ENCODE measurements at regions not wholly inside any gene's neighbourhood (a gene's known extent, or its start where the extent isn't known, plus 50 kb on each side); places are given as distances from the start of the nearest gene placed in this dataset.

DNA sequence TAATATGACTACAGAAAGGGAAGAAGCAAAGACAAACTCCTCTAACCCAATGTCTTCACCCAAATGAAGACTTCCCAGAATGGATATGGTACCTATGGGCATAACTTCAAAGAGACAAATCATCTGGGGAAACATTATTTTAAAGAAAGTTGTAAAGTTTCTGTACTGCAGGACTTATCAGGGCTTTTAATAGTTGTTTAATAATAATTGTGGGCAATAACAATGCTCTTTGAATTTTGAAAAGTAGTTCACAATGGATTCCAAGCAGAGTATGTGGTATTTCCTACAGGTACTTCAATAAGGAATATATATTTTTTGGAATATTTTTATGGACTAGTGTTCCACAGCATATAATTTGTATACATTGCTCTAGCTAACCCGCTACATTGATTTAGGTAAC, 503.1 kb downstream of the MCTP2 start:
- H3K36me3 ChIP-seq (ENCODE audit: control insufficient read depth in 1 of 2, insufficient read depth in 2 of 2, low read length in 2 of 2), result no peaks in the 10 kb centered on the region
- H3K4me3 ChIP-seq (ENCODE audit: low read depth in 1 of 2, low read length in 2 of 2), result no peak overlapping the region
- H3K27me3 ChIP-seq (ENCODE audit: low read depth, low read length), result no peaks in the 10 kb centered on the region
- H3K9me3 ChIP-seq (ENCODE audit: control insufficient read depth in 1 of 2, low read length in 2 of 2), result no peaks in the 10 kb centered on the region
- no peak overlapping the region for H3K27ac ChIP-seq (ENCODE audit: low read length)
- no peaks in the 10 kb centered on the region for H3K4me1 ChIP-seq (ENCODE audit: control insufficient read depth in 1 of 2, insufficient read depth in 2 of 2, low read length in 2 of 2)

DNA sequence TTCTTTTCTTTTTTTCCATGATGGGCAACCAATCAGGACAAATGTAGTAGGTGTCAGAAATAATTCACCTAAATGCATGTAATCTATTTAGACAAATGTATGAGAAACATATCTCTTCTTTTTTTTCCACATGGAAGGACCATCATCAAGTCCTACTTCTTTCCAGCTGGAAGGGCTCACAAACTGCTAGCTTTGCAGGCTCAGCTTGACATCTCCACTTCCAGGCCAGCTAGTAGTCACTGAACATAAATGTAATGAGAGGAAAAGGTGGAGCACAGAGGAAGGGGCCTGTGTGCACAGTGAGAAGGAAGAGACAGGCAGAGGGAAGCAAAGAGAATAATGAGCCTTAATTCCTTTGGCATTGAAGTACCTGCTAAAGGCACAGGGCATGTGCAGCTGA, 504.9 kb downstream of the MCTP2 start:
- no peak overlapping the region for H3K4me3 ChIP-seq (ENCODE audit: low read depth in 1 of 2, low read length in 2 of 2)
- H3K9me3 ChIP-seq (ENCODE audit: control insufficient read depth in 1 of 2, low read length in 2 of 2), result no peaks in the 10 kb centered on the region
- no peaks in the 10 kb centered on the region for H3K4me1 ChIP-seq (ENCODE audit: control insufficient read depth in 1 of 2, insufficient read depth in 2 of 2, low read length in 2 of 2)
- H3K27ac ChIP-seq (ENCODE audit: low read length), result no peak overlapping the region
- no peaks in the 10 kb centered on the region for H3K27me3 ChIP-seq (ENCODE audit: low read depth, low read length)
- H3K36me3 ChIP-seq (ENCODE audit: control insufficient read depth in 1 of 2, insufficient read depth in 2 of 2, low read length in 2 of 2), result no peaks in the 10 kb centered on the region

DNA sequence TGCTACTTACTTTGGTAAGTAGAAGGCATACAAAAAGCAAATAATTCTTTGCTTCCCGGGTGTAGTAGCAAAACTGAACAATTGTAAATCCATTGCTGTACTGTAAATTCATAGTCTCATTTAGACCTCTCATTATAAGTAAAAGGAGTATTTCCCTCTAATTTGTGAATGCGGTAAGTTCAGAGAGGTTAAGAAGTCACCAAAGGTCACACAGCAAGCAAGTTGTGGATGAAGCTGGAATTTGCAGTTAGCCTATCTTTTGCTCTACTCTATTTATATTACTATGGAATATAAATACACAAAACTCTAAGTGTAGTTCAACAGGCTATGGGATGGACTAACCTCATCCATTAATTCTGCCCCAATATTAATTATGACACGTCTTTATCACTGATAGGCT, 508.3 kb downstream of the MCTP2 start:
- H3K27me3 ChIP-seq (ENCODE audit: low read depth, low read length), result no peaks in the 10 kb centered on the region

DNA sequence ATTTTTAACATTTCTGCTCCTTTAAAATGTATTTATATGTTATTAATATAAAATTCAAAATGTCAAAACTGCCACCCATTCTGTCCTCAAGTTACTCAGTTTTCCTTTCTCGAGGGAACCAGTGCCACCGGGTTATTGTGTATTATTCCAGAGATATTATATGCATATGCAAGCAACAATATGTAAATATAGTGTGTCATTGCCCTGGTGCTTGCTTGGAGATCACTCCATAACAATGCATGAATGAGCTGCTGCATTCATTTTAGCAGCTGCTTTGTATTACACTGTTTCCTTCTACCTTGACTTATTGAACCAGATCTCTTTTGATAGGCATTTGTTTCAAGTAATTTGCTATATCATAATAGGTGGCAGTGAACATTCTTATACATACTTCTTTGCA, 509.1 kb downstream of the MCTP2 start:
- no peaks in the 10 kb centered on the region for H3K9me3 ChIP-seq (ENCODE audit: control insufficient read depth in 1 of 2, low read length in 2 of 2)

More for the DNA sequence above, 508.3 kb downstream of the MCTP2 start:
- no peaks in the 10 kb centered on the region for H3K36me3 ChIP-seq (ENCODE audit: control insufficient read depth in 1 of 2, insufficient read depth in 2 of 2, low read length in 2 of 2)
- H3K9me3 ChIP-seq (ENCODE audit: control insufficient read depth in 1 of 2, low read length in 2 of 2), result no peaks in the 10 kb centered on the region
- H3K27ac ChIP-seq (ENCODE audit: low read length), result no peak overlapping the region
- no peak overlapping the region for H3K4me3 ChIP-seq (ENCODE audit: low read depth in 1 of 2, low read length in 2 of 2)
- no peaks in the 10 kb centered on the region for H3K4me1 ChIP-seq (ENCODE audit: control insufficient read depth in 1 of 2, insufficient read depth in 2 of 2, low read length in 2 of 2)

DNA sequence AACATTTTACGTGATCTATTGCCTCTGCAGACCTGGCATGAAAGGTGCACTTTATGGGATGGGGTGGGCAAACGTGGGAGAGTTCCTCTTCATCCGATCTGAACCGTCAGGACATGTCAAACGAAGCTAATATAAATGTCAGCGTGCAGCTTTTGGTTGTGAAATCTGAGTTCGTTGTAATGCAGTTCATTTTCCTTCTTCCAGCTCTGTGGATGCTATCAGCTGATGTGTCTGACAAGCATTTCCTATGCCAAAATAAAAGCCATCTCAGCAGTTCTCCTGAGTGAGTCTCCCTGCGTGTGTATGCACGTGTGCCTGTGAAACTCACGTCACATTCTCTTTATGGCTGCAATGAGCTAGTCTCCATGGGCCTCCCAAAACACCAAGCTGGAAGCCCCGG, 512.3 kb downstream of the MCTP2 start:
- Histone ChIP-seq H3K27me3 (ENCODE audit: low read depth, low read length) (no peaks in the 10 kb centered on the region), H3K4me3 (ENCODE audit: low read depth in 1 of 2, low read length in 2 of 2) (no peak overlapping the region), H3K4me1 (ENCODE audit: control insufficient read depth in 1 of 2, insufficient read depth in 2 of 2, low read length in 2 of 2) (no peaks in the 10 kb centered on the region), H3K36me3 (ENCODE audit: control insufficient read depth in 1 of 2, insufficient read depth in 2 of 2, low read length in 2 of 2) (no peaks in the 10 kb centered on the region), H3K9me3 (ENCODE audit: control insufficient read depth in 1 of 2, low read length in 2 of 2) (no peaks in the 10 kb centered on the region), H3K27ac (ENCODE audit: low read length) (no peak overlapping the region)

More for the DNA sequence above, 509.1 kb downstream of the MCTP2 start:
- Histone ChIP-seq H3K36me3 (ENCODE audit: control insufficient read depth in 1 of 2, insufficient read depth in 2 of 2, low read length in 2 of 2) (no peaks in the 10 kb centered on the region), H3K4me1 (ENCODE audit: control insufficient read depth in 1 of 2, insufficient read depth in 2 of 2, low read length in 2 of 2) (no peaks in the 10 kb centered on the region), H3K27me3 (ENCODE audit: low read depth, low read length) (no peaks in the 10 kb centered on the region), H3K4me3 (ENCODE audit: low read depth in 1 of 2, low read length in 2 of 2) (no peak overlapping the region), H3K27ac (ENCODE audit: low read length) (no peak overlapping the region)

DNA sequence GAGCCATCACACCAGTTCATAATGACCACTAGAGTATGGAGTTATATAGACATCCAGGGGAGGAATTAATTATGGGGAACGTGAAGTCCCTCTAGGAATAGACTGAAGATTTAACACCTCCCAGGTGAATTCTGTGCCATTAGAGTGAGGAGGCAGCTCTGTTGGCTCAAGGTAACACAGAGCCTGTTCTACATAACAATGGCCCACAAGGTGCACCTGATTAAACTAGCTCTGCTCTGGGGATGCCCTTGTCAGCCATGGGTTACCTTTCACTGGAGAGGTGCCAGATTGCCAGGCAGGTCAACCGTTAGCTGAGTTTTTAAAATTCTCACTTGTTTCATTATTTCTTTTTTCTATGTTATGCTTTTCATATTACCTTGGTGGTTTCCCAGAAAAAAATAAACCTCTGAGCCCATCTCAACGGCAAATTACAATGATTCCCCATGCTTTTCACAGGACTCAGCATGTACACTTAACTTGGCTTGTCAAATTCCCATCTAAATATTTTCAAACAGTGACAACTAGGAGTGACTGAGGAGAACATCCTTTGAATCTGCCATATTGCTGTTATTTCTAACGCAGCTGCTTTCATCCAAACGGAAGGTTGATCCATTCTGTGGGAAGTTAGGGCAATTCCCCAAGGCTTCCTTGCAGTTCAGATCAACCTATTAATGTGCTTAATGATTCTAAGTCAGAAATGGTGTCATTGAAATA, 512.9 kb downstream of the MCTP2 start:
- no peak overlapping the region for H3K4me3 ChIP-seq (ENCODE audit: low read depth in 1 of 2, low read length in 2 of 2)
- no peaks in the 10 kb centered on the region for H3K27me3 ChIP-seq (ENCODE audit: low read depth, low read length)
- H3K4me1 ChIP-seq (ENCODE audit: control insufficient read depth in 1 of 2, insufficient read depth in 2 of 2, low read length in 2 of 2), result no peaks in the 10 kb centered on the region
- no peaks in the 10 kb centered on the region for H3K9me3 ChIP-seq (ENCODE audit: control insufficient read depth in 1 of 2, low read length in 2 of 2)
- H3K36me3 ChIP-seq (ENCODE audit: control insufficient read depth in 1 of 2, insufficient read depth in 2 of 2, low read length in 2 of 2), result no peaks in the 10 kb centered on the region
- H3K27ac ChIP-seq (ENCODE audit: low read length), result no peak overlapping the region

DNA sequence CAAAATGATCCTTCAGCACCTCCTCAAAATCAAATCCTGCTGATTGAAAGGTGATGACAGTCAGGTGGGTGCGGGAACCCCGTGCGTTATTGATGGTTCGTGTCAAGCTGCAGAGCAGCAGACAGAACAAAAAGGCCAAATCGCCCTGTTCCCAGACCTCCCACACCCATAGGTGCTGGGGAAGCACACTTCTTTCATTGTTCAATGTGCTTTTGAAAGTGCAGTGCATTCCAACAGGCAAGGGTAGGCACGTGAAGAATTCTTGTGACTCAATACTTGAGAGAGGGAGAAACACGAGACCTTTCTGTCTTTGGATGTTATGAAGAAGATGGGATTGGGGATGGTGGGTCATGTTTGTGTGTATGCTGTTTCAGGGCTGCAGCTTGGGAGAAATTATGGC, 514.0 kb downstream of the MCTP2 start:
- Histone ChIP-seq H3K9me3 (ENCODE audit: control insufficient read depth in 1 of 2, low read length in 2 of 2) (no peaks in the 10 kb centered on the region), H3K36me3 (ENCODE audit: control insufficient read depth in 1 of 2, insufficient read depth in 2 of 2, low read length in 2 of 2) (no peaks in the 10 kb centered on the region), H3K27me3 (ENCODE audit: low read depth, low read length) (no peaks in the 10 kb centered on the region), H3K4me3 (ENCODE audit: low read depth in 1 of 2, low read length in 2 of 2) (no peak overlapping the region), H3K4me1 (ENCODE audit: control insufficient read depth in 1 of 2, insufficient read depth in 2 of 2, low read length in 2 of 2) (no peaks in the 10 kb centered on the region), H3K27ac (ENCODE audit: low read length) (no peak overlapping the region)

DNA sequence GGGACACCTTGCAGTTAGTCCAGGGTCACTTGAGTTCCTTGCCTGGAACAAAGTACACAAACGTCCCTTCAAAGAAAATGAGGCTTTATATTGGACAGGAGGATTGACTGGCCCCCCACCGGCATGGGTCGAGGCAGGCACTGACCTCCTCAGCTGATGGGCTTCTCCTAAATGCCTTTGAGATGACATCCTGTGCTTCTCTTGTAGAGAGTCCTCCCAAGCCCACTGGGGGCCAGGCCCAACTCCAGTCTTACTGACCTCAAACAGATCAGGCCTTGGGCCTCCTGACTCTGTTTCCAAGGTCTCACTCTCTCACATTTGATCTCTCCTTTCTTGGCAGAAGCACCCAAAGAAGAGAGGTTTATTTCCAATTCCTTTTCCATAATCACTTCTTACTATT, 516.1 kb downstream of the MCTP2 start:
- Histone ChIP-seq H3K4me1 (ENCODE audit: control insufficient read depth in 1 of 2, insufficient read depth in 2 of 2, low read length in 2 of 2) (no peaks in the 10 kb centered on the region), H3K4me3 (ENCODE audit: low read depth in 1 of 2, low read length in 2 of 2) (no peak overlapping the region), H3K36me3 (ENCODE audit: control insufficient read depth in 1 of 2, insufficient read depth in 2 of 2, low read length in 2 of 2) (no peaks in the 10 kb centered on the region), H3K27ac (ENCODE audit: low read length) (no peak overlapping the region), H3K9me3 (ENCODE audit: control insufficient read depth in 1 of 2, low read length in 2 of 2) (no peaks in the 10 kb centered on the region), H3K27me3 (ENCODE audit: low read depth, low read length) (no peaks in the 10 kb centered on the region)

DNA sequence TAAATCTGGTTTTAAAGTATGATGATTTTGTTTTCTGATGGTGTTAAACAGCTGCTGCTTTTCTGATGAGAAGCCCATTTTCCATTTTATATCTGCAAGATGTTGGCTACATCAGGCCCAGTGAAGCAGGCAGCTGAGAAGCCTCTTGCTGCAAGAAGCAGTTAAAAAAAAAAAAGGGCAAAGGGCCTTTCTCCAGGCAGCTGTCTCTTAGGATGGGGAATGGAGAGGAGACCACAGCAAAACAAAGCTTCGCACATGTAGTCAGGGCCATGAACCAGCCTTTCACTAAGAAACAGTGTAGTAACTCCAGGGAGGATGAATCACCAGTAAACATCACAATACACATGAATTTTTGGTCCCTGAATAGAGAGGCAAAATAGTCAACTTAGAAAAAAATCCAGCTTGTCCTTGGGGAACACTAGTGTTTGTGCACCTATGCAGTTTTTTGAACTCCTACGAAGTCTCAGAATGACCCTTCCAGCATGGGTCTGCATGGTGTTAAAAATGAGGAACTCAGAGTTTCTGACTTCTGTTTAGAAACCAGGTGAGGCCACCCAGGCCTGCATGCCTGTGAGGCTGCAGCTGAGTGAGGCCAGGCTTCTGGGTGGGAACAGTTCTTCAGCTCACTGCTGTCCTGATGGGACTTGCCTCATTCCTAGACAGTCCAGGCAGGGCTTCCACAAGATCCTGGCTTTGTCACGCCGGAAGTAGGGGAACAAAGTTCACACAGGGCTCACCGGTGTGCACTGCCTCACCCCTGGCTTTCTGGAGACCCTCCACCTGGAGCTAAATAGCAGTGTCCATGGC, 518.7 kb downstream of the MCTP2 start:
- no peaks in the 10 kb centered on the region for H3K27me3 ChIP-seq (ENCODE audit: low read depth, low read length)
- no peak overlapping the region for H3K27ac ChIP-seq (ENCODE audit: low read length)
- no peak overlapping the region for H3K4me3 ChIP-seq (ENCODE audit: low read depth in 1 of 2, low read length in 2 of 2)
- no peaks in the 10 kb centered on the region for H3K36me3 ChIP-seq (ENCODE audit: control insufficient read depth in 1 of 2, insufficient read depth in 2 of 2, low read length in 2 of 2)
- no peaks in the 10 kb centered on the region for H3K4me1 ChIP-seq (ENCODE audit: control insufficient read depth in 1 of 2, insufficient read depth in 2 of 2, low read length in 2 of 2)
- H3K9me3 ChIP-seq (ENCODE audit: control insufficient read depth in 1 of 2, low read length in 2 of 2), result no peaks in the 10 kb centered on the region

DNA sequence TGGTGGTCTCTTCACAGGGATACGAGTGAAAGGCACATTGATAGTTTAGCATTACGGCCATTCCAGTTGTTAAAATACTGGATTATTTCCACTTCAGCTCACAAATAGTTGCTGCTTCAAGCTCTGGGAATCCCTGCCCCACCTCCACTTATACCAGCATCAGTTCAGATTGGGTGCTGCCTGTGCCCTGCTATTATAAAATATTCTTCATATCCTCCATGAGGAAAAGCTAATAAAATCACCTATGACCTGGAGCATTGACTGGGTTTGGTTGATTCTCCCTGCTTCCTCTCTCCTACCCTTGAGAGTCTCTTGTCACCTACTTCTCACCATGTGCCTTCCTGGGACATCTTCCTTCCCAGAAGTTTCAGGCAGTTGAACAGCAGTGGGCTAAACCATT, 529.0 kb downstream of the MCTP2 start:
- H3K4me3 ChIP-seq (ENCODE audit: low read depth in 1 of 2, low read length in 2 of 2), result no peak overlapping the region
- no peaks in the 10 kb centered on the region for H3K4me1 ChIP-seq (ENCODE audit: control insufficient read depth in 1 of 2, insufficient read depth in 2 of 2, low read length in 2 of 2)
- H3K27ac ChIP-seq (ENCODE audit: low read length), result no peak overlapping the region
- H3K36me3 ChIP-seq (ENCODE audit: control insufficient read depth in 1 of 2, insufficient read depth in 2 of 2, low read length in 2 of 2), result no peaks in the 10 kb centered on the region
- no peaks in the 10 kb centered on the region for H3K27me3 ChIP-seq (ENCODE audit: low read depth, low read length)
- H3K9me3 ChIP-seq (ENCODE audit: control insufficient read depth in 1 of 2, low read length in 2 of 2), result no peaks in the 10 kb centered on the region

DNA sequence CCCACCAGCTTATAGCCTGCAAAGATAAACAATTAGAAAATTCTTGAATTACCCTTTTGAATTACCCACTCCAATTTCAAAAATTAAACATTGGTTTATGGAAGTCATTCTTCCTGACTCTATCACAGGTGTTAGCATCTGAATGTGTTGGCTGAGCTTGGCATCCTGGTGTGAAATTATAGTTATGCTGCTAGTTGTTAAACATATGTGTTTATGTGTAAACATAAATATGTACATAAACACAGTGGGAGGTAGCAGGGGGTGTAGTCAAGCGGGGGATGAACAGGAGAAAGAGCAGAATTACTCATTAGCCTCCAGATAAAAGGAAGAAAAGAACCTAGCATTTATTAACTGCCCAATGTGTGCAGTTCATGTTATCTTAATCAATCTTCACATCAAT, 530.2 kb downstream of the MCTP2 start:
- H3K27me3 ChIP-seq (ENCODE audit: low read depth, low read length), result no peaks in the 10 kb centered on the region
- H3K9me3 ChIP-seq (ENCODE audit: control insufficient read depth in 1 of 2, low read length in 2 of 2), result no peaks in the 10 kb centered on the region
- no peak overlapping the region for H3K27ac ChIP-seq (ENCODE audit: low read length)
- H3K4me3 ChIP-seq (ENCODE audit: low read depth in 1 of 2, low read length in 2 of 2), result no peak overlapping the region
- H3K36me3 ChIP-seq (ENCODE audit: control insufficient read depth in 1 of 2, insufficient read depth in 2 of 2, low read length in 2 of 2), result no peaks in the 10 kb centered on the region
- H3K4me1 ChIP-seq (ENCODE audit: control insufficient read depth in 1 of 2, insufficient read depth in 2 of 2, low read length in 2 of 2), result no peaks in the 10 kb centered on the region
